ENCODE measurements at regions not wholly inside any gene's neighbourhood (a gene's known extent, or its start where the extent isn't known, plus 50 kb on each side); places are given as distances from the start of the nearest gene placed in this dataset.

DNA sequence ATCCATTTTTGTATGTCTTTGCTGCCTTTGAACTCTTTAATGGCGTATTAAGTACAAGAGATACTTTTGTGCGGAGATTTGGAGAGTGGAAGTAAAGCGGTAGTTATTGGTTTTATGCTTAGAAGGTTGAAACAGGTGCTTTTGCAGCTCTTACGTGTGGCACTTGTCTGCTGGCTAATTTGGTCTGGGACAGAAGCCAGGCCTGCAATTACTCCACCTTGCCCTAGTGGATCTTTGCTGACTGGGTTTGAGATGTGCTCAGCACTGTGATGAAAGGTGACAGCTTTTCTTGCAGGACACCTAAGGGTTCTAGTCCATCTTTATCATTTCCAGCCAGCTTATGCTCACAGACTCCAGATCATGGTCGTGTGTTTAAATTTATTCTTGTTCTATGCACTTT, 252.5 kb downstream of the RPL10L start:
- no peaks in the 10 kb centered on the region for H3K27me3 Mint-ChIP-seq
- H3K36me3 Mint-ChIP-seq = no peaks in the 10 kb centered on the region
- no peak for DNase-seq
- no peak overlapping the region for H3K27ac Mint-ChIP-seq
- CTCF ChIA-PET = no interaction called here
- no peak overlapping the region for H3K4me3 Mint-ChIP-seq
- peaks cover 4% of the 10 kb centered on the region for H3K9me3 Mint-ChIP-seq
- H3K4me1 Mint-ChIP-seq = no peaks in the 10 kb centered on the region

DNA sequence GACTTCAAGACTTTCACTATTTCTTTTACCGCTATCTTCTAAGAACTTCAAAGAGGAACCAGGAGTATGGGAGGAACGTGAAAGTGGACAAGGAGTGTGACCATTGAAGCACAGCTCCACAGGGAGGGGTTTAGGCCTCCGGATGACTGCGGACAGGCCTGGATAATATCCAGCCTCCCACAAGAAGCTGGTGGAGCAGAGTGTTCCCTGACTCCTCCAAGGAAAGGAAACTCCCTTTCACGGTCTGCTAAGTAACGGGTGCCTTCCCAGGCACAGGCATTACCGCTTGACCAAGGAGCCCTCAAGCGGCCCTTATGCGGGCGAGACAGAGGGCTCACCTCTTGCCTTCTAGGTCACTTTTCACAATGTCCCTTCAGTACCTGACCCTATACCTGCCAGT, 267.0 kb downstream of the RPL10L start:
- no peaks in the 10 kb centered on the region for H3K27me3 Mint-ChIP-seq

DNA sequence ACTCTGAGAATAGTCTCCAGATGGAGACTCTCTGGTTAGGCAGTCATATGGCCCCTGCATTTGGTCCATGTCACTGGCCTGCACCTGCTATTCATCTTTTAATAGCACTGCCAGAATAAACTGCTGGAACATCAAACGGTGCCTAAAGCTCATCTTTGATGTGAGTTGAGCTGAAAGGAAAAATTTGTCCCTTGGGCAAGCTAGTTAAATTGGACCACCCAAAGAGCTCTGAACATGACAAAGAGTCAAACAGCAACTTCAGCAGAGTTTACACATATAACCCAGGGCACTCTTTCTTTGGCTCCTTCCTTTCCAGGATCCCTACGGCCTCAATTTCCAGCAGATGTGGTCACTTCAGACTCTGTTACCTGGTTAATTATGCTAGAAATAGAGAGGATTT, 269.9 kb downstream of the RPL10L start:
- CTCF ChIA-PET = no interaction called here
- Mint-ChIP-seq H3K27ac (no peak overlapping the region), H3K9me3 (peaks cover 5% of the 10 kb centered on the region), H3K4me1 (no peaks in the 10 kb centered on the region), H3K27me3 (no peaks in the 10 kb centered on the region), H3K4me3 (no peak overlapping the region), H3K36me3 (no peaks in the 10 kb centered on the region)
- no peak for DNase-seq

More for the DNA sequence above, 267.0 kb downstream of the RPL10L start:
- Mint-ChIP-seq H3K9me3 (peaks cover 3% of the 10 kb centered on the region), H3K4me1 (no peaks in the 10 kb centered on the region), H3K36me3 (no peaks in the 10 kb centered on the region), H3K27ac (no peak overlapping the region), H3K4me3 (no peak overlapping the region)
- no peak for DNase-seq
- CTCF ChIA-PET = no interaction called here

- Mint-ChIP-seq H3K4me3 (no peak overlapping the region), H3K27ac (no peak overlapping the region), H3K9me3 (peaks cover 7% of the 10 kb centered on the region), H3K4me1 (no peaks in the 10 kb centered on the region), H3K27me3 (no peaks in the 10 kb centered on the region), H3K36me3 (no peaks in the 10 kb centered on the region)
- DNase-seq = no peak
- CTCF ChIA-PET = no interaction called here
These were observed 273.3 kb downstream of the RPL10L start for GRCh38 chr14:46378248-46378647.

GRCh38 chr14:46377305-46377704, 274.3 kb downstream of the RPL10L start:
- no peak overlapping the region for H3K4me3 Mint-ChIP-seq
- no peaks in the 10 kb centered on the region for H3K36me3 Mint-ChIP-seq
- CTCF ChIA-PET = no interaction called here
- H3K27ac Mint-ChIP-seq = no peak overlapping the region
- DNase-seq = no peak
- H3K9me3 Mint-ChIP-seq = peaks cover 9% of the 10 kb centered on the region
- H3K4me1 Mint-ChIP-seq = no peaks in the 10 kb centered on the region
- no peaks in the 10 kb centered on the region for H3K27me3 Mint-ChIP-seq

DNA sequence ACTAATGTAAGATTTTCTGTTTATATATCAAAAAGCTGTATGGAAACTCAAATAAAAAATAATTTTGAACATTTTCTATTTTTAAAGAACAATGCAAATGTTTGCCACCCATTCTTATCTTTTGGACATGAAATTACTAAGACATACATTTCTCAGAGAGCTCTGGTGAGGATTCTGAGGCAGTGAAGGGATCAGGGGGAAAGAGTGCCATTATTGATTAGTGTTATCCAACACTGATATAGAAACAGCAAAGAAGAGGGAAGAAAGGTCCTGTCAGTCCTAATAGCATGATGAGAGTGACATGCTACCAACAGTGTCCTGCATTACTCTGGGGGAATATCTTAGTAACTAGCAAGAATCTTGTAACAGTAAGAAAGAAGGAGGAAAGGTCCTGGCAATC, 282.2 kb downstream of the RPL10L start:
- no peak for DNase-seq
- no peak overlapping the region for H3K27ac Mint-ChIP-seq
- CTCF ChIA-PET = no interaction called here
- no peaks in the 10 kb centered on the region for H3K36me3 Mint-ChIP-seq
- peaks cover 8% of the 10 kb centered on the region for H3K9me3 Mint-ChIP-seq
- no peaks in the 10 kb centered on the region for H3K4me1 Mint-ChIP-seq
- H3K27me3 Mint-ChIP-seq = no peaks in the 10 kb centered on the region
- H3K4me3 Mint-ChIP-seq = no peak overlapping the region

GRCh38 chr14:46368275-46368674, 283.3 kb downstream of the RPL10L start:
- no peaks in the 10 kb centered on the region for H3K4me1 Mint-ChIP-seq
- CTCF ChIA-PET = no interaction called here
- H3K27ac Mint-ChIP-seq = no peak overlapping the region
- H3K9me3 Mint-ChIP-seq = peaks cover 7% of the 10 kb centered on the region
- no peaks in the 10 kb centered on the region for H3K27me3 Mint-ChIP-seq
- no peak for DNase-seq
- H3K4me3 Mint-ChIP-seq = no peak overlapping the region
- no peaks in the 10 kb centered on the region for H3K36me3 Mint-ChIP-seq

- Mint-ChIP-seq H3K9me3 (peaks cover 9% of the 10 kb centered on the region), H3K27me3 (no peaks in the 10 kb centered on the region), H3K36me3 (no peaks in the 10 kb centered on the region), H3K4me3 (no peak overlapping the region), H3K4me1 (no peaks in the 10 kb centered on the region), H3K27ac (no peak overlapping the region)
- CTCF ChIA-PET = no interaction called here
- DNase-seq = no peak
These were observed 298.7 kb downstream of the RPL10L start for GRCh38 chr14:46352844-46353243.

DNA sequence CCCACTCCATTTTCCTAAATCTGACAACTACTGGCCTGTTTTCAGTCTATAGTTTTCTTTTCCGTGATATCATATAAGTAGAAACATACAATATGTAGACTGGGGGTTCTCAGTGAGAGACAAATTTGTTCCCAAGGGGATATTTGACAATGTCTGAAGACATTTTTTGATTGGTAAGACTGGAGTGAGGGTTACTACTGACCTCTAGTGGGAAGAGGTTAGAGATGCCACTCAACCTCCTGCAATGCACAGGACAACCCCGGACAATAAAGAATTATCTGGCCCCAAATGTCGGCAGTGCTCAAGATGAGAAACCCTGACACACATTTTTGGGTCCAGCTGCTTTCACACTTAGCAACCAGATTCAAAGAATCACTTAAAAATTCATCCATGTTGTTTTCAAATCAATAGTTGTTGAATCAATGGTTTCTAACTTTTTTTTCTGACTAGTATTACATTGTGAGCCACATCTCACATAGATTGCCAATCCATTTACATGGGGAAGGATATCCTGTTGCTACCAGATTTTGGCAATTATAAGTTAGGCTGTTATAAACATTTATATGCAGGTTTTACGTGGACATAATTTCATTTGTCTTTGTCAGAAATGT, 307.1 kb downstream of the RPL10L start:
- no peak overlapping the region for H3K4me3 Mint-ChIP-seq
- DNase-seq = no peak
- H3K9me3 Mint-ChIP-seq = peaks cover 6% of the 10 kb centered on the region
- H3K27me3 Mint-ChIP-seq = no peaks in the 10 kb centered on the region
- no peak overlapping the region for H3K27ac Mint-ChIP-seq
- no peaks in the 10 kb centered on the region for H3K4me1 Mint-ChIP-seq
- H3K36me3 Mint-ChIP-seq = no peaks in the 10 kb centered on the region
- CTCF ChIA-PET = no interaction called here

GRCh38 chr14:46325777-46326176, 325.8 kb downstream of the RPL10L start:
- H3K4me3 Mint-ChIP-seq = no peak overlapping the region
- CTCF ChIA-PET = no interaction called here
- no peak for DNase-seq
- H3K36me3 Mint-ChIP-seq = no peaks in the 10 kb centered on the region
- no peaks in the 10 kb centered on the region for H3K4me1 Mint-ChIP-seq
- H3K9me3 Mint-ChIP-seq = peaks cover 4% of the 10 kb centered on the region
- H3K27ac Mint-ChIP-seq = no peak overlapping the region
- H3K27me3 Mint-ChIP-seq = no peaks in the 10 kb centered on the region

DNA sequence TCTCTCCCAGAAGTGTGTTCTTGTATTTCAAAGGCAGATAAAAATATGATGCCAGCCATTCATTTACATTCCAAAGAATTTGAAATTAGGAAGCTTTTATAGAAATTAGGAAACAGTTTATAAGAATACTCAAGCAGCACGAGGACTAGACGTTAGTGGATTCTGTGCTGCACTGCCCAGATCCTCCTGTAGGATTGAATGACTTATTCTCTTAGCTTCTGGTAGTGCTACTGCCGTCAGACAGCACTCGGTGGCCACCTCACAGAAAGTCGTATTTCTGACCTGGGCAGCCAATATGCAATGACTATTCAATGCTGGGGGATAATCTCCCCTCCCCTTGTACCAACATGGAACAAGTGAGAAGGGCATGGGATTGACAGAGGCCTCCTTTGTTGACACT, 326.4 kb downstream of the RPL10L start:
- no peak for DNase-seq
- H3K4me3 Mint-ChIP-seq = no peak overlapping the region
- H3K4me1 Mint-ChIP-seq = no peaks in the 10 kb centered on the region
- CTCF ChIA-PET = no interaction called here
- H3K9me3 Mint-ChIP-seq = peaks cover 4% of the 10 kb centered on the region
- H3K27ac Mint-ChIP-seq = no peak overlapping the region
- no peaks in the 10 kb centered on the region for H3K36me3 Mint-ChIP-seq
- H3K27me3 Mint-ChIP-seq = no peaks in the 10 kb centered on the region

DNA sequence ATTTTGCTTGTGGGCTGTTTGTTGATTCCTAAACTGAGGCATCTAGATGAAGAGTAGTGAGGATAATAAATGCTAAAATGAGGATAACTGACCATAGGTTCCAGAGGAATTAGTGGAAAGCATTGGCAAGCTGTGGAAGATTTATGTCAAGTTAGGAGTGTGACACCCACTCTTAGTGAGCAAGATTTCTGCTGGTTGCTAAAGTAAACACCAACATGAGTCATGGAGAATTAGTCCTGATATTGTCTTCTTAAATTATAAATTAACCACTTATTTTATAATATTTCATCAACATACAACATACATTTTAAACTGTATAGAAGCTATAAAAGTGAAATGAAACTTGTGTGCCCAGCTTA, 328.2 kb downstream of the RPL10L start:
- H3K9me3 Mint-ChIP-seq = peaks cover 6% of the 10 kb centered on the region
- H3K27ac Mint-ChIP-seq = no peak overlapping the region
- no peaks in the 10 kb centered on the region for H3K27me3 Mint-ChIP-seq
- no peak overlapping the region for H3K4me3 Mint-ChIP-seq
- no peaks in the 10 kb centered on the region for H3K36me3 Mint-ChIP-seq
- H3K4me1 Mint-ChIP-seq = no peaks in the 10 kb centered on the region
- DNase-seq = no peak
- CTCF ChIA-PET = no interaction called here

DNA sequence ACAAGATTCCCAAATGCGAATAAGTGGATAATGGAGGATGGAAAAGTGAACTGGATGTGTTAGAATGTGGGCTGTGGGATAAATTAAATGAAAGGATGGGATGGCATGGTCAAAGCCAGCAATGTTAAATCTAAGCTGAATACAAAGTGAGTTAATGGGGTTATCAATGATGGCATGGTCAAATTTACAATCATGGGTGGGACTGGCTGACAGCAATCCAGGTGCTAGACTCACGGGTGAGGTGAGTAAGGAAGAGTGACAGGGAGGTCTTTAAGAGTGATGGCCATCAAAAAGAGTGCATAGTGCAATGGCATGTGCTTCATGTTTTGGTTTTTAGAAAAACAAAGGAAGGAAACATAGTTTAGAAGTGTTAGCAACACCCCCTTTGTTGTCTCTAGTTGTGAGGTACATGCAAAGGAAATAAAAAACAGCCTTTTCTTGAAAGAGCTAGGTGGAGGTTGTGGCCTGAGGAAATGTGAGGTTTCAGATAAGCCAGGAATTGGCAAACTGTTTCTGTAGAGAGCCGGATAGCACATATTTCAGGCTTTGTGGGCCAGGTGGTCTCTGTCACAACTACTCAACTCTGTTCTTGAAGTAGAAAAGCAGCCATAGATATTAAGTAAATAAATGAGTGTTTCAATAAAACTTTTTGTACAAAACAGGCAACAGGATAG, 328.7 kb downstream of the RPL10L start:
- Mint-ChIP-seq H3K27me3 (no peaks in the 10 kb centered on the region), H3K36me3 (no peaks in the 10 kb centered on the region), H3K27ac (no peak overlapping the region), H3K4me1 (no peaks in the 10 kb centered on the region), H3K9me3 (peaks cover 6% of the 10 kb centered on the region), H3K4me3 (no peak overlapping the region)
- CTCF ChIA-PET = no interaction called here
- DNase-seq = no peak

GRCh38 chr14:46322076-46322475, 329.5 kb downstream of the RPL10L start:
- no peak overlapping the region for H3K27ac Mint-ChIP-seq

DNA sequence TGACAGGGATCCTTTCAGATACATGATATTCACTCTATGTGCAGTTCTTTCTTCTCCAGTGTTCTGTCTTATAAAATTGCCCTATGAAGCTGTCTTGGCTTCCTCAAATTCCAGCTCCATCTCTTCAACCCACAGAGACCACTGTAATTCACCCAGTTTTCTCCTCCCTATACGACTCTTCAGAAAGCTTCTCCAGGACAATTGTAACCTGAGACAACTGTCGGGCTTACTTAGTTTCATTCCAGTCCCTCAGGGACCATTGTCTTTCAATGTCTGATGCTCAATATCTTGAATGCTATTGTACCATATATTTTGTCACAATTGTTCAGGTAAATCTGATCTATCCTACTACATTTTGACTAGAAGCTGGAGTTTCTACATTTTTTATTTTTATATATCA, 345.3 kb downstream of the RPL10L start:
- Mint-ChIP-seq H3K36me3 (no peaks in the 10 kb centered on the region), H3K4me1 (no peaks in the 10 kb centered on the region), H3K4me3 (no peak overlapping the region), H3K27ac (no peak overlapping the region), H3K9me3 (peaks cover 2% of the 10 kb centered on the region), H3K27me3 (no peaks in the 10 kb centered on the region)
- CTCF ChIA-PET = no interaction called here
- DNase-seq = no peak

More at GRCh38 chr14:46322076-46322475, 329.5 kb downstream of the RPL10L start:
- no peak for DNase-seq
- H3K27me3 Mint-ChIP-seq = no peaks in the 10 kb centered on the region
- peaks cover 6% of the 10 kb centered on the region for H3K9me3 Mint-ChIP-seq
- no peaks in the 10 kb centered on the region for H3K4me1 Mint-ChIP-seq
- CTCF ChIA-PET = no interaction called here
- H3K36me3 Mint-ChIP-seq = no peaks in the 10 kb centered on the region
- H3K4me3 Mint-ChIP-seq = no peak overlapping the region

GRCh38 chr14:46300765-46301164, 350.8 kb downstream of the RPL10L start:
- CTCF ChIA-PET = no interaction called here
- no peak overlapping the region for H3K4me3 Mint-ChIP-seq
- peaks cover 7% of the 10 kb centered on the region for H3K9me3 Mint-ChIP-seq
- no peaks in the 10 kb centered on the region for H3K36me3 Mint-ChIP-seq
- H3K4me1 Mint-ChIP-seq = no peaks in the 10 kb centered on the region
- DNase-seq = no peak
- no peak overlapping the region for H3K27ac Mint-ChIP-seq
- H3K27me3 Mint-ChIP-seq = no peaks in the 10 kb centered on the region

Data from activated naive CD4-positive, alpha-beta T cell treated with anti-CD3 and anti-CD28 coated beads, Interleukin-2, amount 10 ng/mL, durations not matched to agents 7 days and 5 days (primary cell).